Astrocyte (in vitro differentiated cells and primary cell): ENCODE measurements at regions not wholly inside any gene's neighbourhood (a gene's known extent, or its start where the extent isn't known, plus 50 kb on each side); places are given as distances from the start of the nearest gene placed in this dataset.
A peak's percentile ranks its signal among the peaks of the same experiment; 100 is the strongest.

Source experiments
- DNase-seq: peaks from one replicate; pipeline ENCODE4 v3.0.0-alpha.2; 2010; ENCODE audit warnings: low read depth
- FAIRE-seq: peaks from 2 replicates; lab custom pipeline; 2011; peaks lifted over from hg19 to GRCh38; lab: Jason Lieb, UNC
- H2AFZ ChIP-seq: 2 replicates; pipeline ENCODE4 v1.6.0; 2012; ENCODE audit warnings: low read depth, low read length, inconsistent platforms
- H3K27ac ChIP-seq: 2 replicates; pipeline ENCODE4 v1.5.1; 2011; ENCODE audit warnings: low read depth, low read length, inconsistent platforms
- H3K27me3 ChIP-seq: 2 replicates; pipeline ENCODE4 v1.6.0; 2011; ENCODE audit warnings: low read length, inconsistent platforms; ENCODE audit not compliant: insufficient read depth
- H3K36me3 ChIP-seq: 2 replicates; pipeline ENCODE4 v1.5.1; 2011; ENCODE audit warnings: low read length, inconsistent platforms; ENCODE audit not compliant: insufficient read depth
- H3K4me1 ChIP-seq: 2 replicates; pipeline ENCODE4 v1.5.1; 2011; ENCODE audit warnings: low read length, inconsistent platforms; ENCODE audit not compliant: insufficient read depth
- H3K4me2 ChIP-seq: 2 replicates; pipeline ENCODE4 v1.6.0; 2012; ENCODE audit warnings: low read length, inconsistent platforms
- H3K4me3 ChIP-seq: 2 replicates; pipeline ENCODE4 v1.5.1; 2011; ENCODE audit warnings: low read depth, mild to moderate bottlenecking, low read length, inconsistent platforms; ENCODE audit not compliant: insufficient read depth
- H3K79me2 ChIP-seq: 2 replicates; pipeline ENCODE4 v1.6.0; 2012; ENCODE audit warnings: mild to moderate bottlenecking, low read length, inconsistent platforms; ENCODE audit not compliant: insufficient read depth
- H3K9ac ChIP-seq: 2 replicates; pipeline ENCODE4 v1.6.0; 2012; ENCODE audit warnings: mild to moderate bottlenecking, low read length, inconsistent platforms
- H3K9me3 ChIP-seq: 2 replicates; pipeline ENCODE4 v1.5.1; 2012; ENCODE audit warnings: low read depth, mild to moderate bottlenecking, low read length, inconsistent platforms; ENCODE audit not compliant: insufficient read depth
- H4K20me1 ChIP-seq: 2 replicates; pipeline ENCODE4 v1.6.0; 2012; ENCODE audit warnings: low read length, inconsistent platforms; ENCODE audit not compliant: insufficient read depth
- H3K27ac Mint-ChIP-seq: one replicate; pipeline ENCODE4 v1.8.0; 2021; ENCODE audit warnings: mild to moderate bottlenecking, mixed read lengths; ENCODE audit not compliant: unreplicated experiment
- H3K27me3 Mint-ChIP-seq: one replicate; pipeline ENCODE4 v1.8.0; 2021; ENCODE audit warnings: low read depth, mixed read lengths; ENCODE audit not compliant: unreplicated experiment
- H3K36me3 Mint-ChIP-seq: one replicate; pipeline ENCODE4 v1.8.0; 2021; ENCODE audit warnings: low read depth, mixed read lengths; ENCODE audit not compliant: unreplicated experiment
- H3K4me1 Mint-ChIP-seq: one replicate; pipeline ENCODE4 v1.8.0; 2021; ENCODE audit warnings: low read depth, mixed read lengths; ENCODE audit not compliant: unreplicated experiment
- H3K4me3 Mint-ChIP-seq: one replicate; pipeline ENCODE4 v1.8.0; 2021; ENCODE audit warnings: mild to moderate bottlenecking, moderate library complexity, mixed read lengths; ENCODE audit not compliant: unreplicated experiment
- H3K9me3 Mint-ChIP-seq: one replicate; pipeline ENCODE4 v1.8.0; 2021; ENCODE audit warnings: mild to moderate bottlenecking, mixed read lengths; ENCODE audit not compliant: unreplicated experiment
- EZH2 ChIP-seq: IDR thresholded peaks from 2 replicates; pipeline ENCODE4 v1.6.1; 2012; ENCODE audit warnings: mild to moderate bottlenecking, low read length, inconsistent platforms; ENCODE audit not compliant: insufficient read depth
- TF ChIP-seq, protein P1 (sequence below): IDR thresholded peaks from 2 replicates; pipeline ENCODE4 v1.5.1; 2011; ENCODE audit warnings: low read depth, mild to moderate bottlenecking, inconsistent platforms, low read length, moderate library complexity; ENCODE audit not compliant: insufficient read depth

DNA sequence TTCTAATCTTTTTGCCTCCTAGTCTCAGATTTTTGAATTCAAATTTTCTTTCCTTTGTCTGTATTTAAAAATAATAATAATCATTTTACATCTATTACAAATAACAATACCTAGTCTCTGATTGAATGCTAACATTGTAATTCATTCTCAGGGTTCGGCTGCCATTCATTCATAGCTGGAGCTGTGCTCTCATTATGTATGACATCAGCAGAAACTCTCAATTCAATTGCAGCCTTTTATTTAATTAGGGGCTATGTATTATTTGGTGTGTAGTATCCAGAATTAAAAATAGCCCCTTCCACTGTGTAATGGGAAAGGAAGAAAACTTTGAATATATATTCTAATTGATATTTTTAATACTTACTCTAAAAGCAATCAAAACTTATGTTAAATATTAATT is 270.4 kb upstream of the MDFIC2 start:
- no peak for DNase-seq

GRCh38 chr3:70580021-70580420 is 267.6 kb upstream of the MDFIC2 start:
- Histone ChIP-seq H3K79me2 (no peaks in the 10 kb centered on the region), H3K9me3 (no peaks in the 10 kb centered on the region), H3K4me2 (no peak overlapping the region), H4K20me1 (no peaks in the 10 kb centered on the region), H3K27ac (no peak overlapping the region), H2AFZ (no peak overlapping the region), H3K36me3 (no peaks in the 10 kb centered on the region), H3K9ac (no peak overlapping the region), H3K4me1 (no peaks in the 10 kb centered on the region), H3K27me3 (no peaks in the 10 kb centered on the region), H3K4me3 (no peak overlapping the region)
- no peaks in the 10 kb centered on the region for H3K9me3 Mint-ChIP-seq
- no peak overlapping the region for H3K27ac Mint-ChIP-seq
- H3K4me1 Mint-ChIP-seq: no peaks in the 10 kb centered on the region
- FAIRE-seq (no peak), DNase-seq (peak; percentile 10)
- TF ChIP-seq EZH2: no peak
- TF ChIP-seq, protein P1, sequence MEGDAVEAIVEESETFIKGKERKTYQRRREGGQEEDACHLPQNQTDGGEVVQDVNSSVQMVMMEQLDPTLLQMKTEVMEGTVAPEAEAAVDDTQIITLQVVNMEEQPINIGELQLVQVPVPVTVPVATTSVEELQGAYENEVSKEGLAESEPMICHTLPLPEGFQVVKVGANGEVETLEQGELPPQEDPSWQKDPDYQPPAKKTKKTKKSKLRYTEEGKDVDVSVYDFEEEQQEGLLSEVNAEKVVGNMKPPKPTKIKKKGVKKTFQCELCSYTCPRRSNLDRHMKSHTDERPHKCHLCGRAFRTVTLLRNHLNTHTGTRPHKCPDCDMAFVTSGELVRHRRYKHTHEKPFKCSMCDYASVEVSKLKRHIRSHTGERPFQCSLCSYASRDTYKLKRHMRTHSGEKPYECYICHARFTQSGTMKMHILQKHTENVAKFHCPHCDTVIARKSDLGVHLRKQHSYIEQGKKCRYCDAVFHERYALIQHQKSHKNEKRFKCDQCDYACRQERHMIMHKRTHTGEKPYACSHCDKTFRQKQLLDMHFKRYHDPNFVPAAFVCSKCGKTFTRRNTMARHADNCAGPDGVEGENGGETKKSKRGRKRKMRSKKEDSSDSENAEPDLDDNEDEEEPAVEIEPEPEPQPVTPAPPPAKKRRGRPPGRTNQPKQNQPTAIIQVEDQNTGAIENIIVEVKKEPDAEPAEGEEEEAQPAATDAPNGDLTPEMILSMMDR: no peak
- no peaks in the 10 kb centered on the region for H3K36me3 Mint-ChIP-seq
- H3K27me3 Mint-ChIP-seq: no peaks in the 10 kb centered on the region
- H3K4me3 Mint-ChIP-seq: no peak overlapping the region

More for the DNA sequence above, 270.4 kb upstream of the MDFIC2 start:
- H3K9ac ChIP-seq: no peak overlapping the region
- no peak overlapping the region for H3K4me2 ChIP-seq
- H3K9me3 ChIP-seq: no peaks in the 10 kb centered on the region
- Mint-ChIP-seq H3K36me3 (no peaks in the 10 kb centered on the region), H3K27ac (no peak overlapping the region), H3K27me3 (no peaks in the 10 kb centered on the region), H3K4me1 (no peaks in the 10 kb centered on the region), H3K4me3 (no peak overlapping the region), H3K9me3 (no peaks in the 10 kb centered on the region)
- no peaks in the 10 kb centered on the region for H3K36me3 ChIP-seq
- H3K79me2 ChIP-seq: no peaks in the 10 kb centered on the region
- no peak overlapping the region for H2AFZ ChIP-seq
- no peaks in the 10 kb centered on the region for H3K27me3 ChIP-seq
- no peaks in the 10 kb centered on the region for H4K20me1 ChIP-seq
- no peaks in the 10 kb centered on the region for H3K4me1 ChIP-seq
- TF ChIP-seq, protein P1: no peak
- TF ChIP-seq EZH2: no peak
- H3K4me3 ChIP-seq: no peak overlapping the region
- H3K27ac ChIP-seq: no peak overlapping the region
- FAIRE-seq: no peak

GRCh38 chr3:70571696-70572095 is 259.3 kb upstream of the MDFIC2 start:
- Histone ChIP-seq H3K27me3 (no peaks in the 10 kb centered on the region), H3K79me2 (no peaks in the 10 kb centered on the region), H3K4me2 (no peak overlapping the region), H3K36me3 (no peaks in the 10 kb centered on the region), H4K20me1 (no peaks in the 10 kb centered on the region), H3K9me3 (no peaks in the 10 kb centered on the region), H3K9ac (no peak overlapping the region), H3K27ac (no peak overlapping the region), H2AFZ (no peak overlapping the region), H3K4me1 (no peaks in the 10 kb centered on the region), H3K4me3 (no peak overlapping the region)
- H3K9me3 Mint-ChIP-seq: no peaks in the 10 kb centered on the region
- H3K27ac Mint-ChIP-seq: no peak overlapping the region
- no peaks in the 10 kb centered on the region for H3K4me1 Mint-ChIP-seq
- H3K27me3 Mint-ChIP-seq: no peaks in the 10 kb centered on the region
- DNase-seq (no peak), FAIRE-seq (no peak)
- H3K4me3 Mint-ChIP-seq: no peak overlapping the region
- TF ChIP-seq EZH2: no peak
- TF ChIP-seq, protein P1: no peak
- peaks cover 2% of the 10 kb centered on the region for H3K36me3 Mint-ChIP-seq
